ENCODE measurements at regions not wholly inside any gene's neighbourhood (a gene's known extent, or its start where the extent isn't known, plus 50 kb on each side); places are given as distances from the start of the nearest gene placed in this dataset.

DNA sequence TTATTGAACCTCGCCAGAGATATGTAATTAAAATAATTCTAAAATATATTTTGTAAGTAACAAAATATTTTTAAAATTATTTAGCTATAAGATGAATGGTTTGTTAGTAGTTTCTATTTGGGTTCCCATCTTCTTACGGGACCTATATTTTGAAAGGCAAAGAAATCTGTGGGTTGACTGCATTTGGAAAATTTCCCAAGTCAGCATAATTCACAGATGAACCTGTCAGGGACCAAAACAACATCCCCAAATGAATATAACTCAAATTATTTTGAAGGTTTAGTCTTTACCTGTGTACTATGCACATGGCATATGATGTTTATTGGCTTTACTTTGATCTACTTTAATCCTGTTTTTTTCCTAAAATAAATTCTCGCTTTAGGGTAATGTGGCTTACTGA, 607.4 kb upstream of the JAG1 start:
- TF ChIP-seq, protein P1, sequence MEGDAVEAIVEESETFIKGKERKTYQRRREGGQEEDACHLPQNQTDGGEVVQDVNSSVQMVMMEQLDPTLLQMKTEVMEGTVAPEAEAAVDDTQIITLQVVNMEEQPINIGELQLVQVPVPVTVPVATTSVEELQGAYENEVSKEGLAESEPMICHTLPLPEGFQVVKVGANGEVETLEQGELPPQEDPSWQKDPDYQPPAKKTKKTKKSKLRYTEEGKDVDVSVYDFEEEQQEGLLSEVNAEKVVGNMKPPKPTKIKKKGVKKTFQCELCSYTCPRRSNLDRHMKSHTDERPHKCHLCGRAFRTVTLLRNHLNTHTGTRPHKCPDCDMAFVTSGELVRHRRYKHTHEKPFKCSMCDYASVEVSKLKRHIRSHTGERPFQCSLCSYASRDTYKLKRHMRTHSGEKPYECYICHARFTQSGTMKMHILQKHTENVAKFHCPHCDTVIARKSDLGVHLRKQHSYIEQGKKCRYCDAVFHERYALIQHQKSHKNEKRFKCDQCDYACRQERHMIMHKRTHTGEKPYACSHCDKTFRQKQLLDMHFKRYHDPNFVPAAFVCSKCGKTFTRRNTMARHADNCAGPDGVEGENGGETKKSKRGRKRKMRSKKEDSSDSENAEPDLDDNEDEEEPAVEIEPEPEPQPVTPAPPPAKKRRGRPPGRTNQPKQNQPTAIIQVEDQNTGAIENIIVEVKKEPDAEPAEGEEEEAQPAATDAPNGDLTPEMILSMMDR (IDR thresholded peaks at IDR 0.05), result no peak
- TF ChIP-seq POLR2A (IDR thresholded peaks at IDR 0.05), result no peak

All from sigmoid colon (tissue), 3 donors.